ENCODE measurements at regions not wholly inside any gene's neighbourhood (a gene's known extent, or its start where the extent isn't known, plus 50 kb on each side); places are given as distances from the start of the nearest gene placed in this dataset.

DNA sequence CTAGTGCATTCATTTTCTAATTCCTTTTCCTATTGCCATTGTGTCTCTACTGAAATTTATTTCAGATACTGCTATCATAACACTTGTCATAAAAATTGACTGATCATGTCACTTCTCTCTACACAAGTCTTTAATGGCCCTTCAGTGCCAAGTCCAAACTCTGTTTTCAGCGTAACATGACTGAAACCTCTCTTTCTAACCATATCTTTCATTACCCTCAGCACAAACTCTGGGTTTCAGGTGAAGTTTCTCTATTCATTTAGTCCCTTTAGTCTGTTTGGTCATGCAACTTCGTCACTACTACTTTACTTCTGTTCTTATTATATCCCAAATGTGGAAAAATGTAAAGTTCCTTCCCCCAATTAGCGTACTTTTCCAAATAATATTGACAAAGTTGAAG is 234.9 kb downstream of the OGFRL1 start:
- no peak for TF ChIP-seq CTCF (IDR thresholded peaks at IDR 0.05)
- no peak for TF ChIP-seq POLR2A (IDR thresholded peaks at IDR 0.05)

Data from uterus (tissue), 2 donors.